ENCODE measurements at regions not wholly inside any gene's neighbourhood (a gene's known extent, or its start where the extent isn't known, plus 50 kb on each side); places are given as distances from the start of the nearest gene placed in this dataset.

DNA sequence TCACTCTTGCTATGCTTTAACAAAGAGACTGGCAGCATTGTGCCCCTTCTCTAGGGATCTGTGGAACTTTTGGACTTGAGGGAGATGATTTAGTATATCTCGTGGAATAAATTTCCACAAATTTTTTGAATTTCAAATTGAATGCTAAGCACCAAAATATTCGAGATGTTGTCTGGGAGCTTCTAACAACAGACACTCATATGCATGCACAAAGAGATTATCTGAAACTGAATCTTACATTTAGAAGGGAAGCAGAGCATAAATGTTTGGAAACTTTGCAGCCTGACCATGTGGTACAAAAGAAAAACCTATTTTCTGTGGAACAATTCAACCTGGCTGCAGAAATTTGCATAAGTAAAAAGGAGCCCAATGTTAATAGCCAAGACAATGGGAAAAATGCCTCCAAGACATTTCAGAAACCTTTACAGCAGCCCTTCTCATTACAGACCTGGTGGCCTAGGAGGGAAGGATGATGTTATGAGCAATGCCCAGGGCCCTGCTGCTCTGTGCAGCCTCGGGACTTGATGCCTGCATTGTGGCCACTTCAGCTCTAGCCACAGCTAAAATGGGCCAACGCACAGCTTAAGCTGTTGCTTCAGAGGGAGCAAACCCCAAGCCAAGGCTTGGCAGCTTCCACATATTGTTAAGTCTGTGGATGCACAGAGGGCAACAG is 285.8 kb upstream of the FAM174A start:
- no peak for TF ChIP-seq CTCF (IDR thresholded peaks at IDR 0.05)
- peaks cover 2% of the 10 kb centered on the region for H3K9me3 Mint-ChIP-seq
- ChIA-PET CTCF (no interaction called here), POLR2A (no interaction called here)
- no peak overlapping the region for H3K27ac Mint-ChIP-seq
- H3K4me3 Mint-ChIP-seq: no peak overlapping the region
- no peaks in the 10 kb centered on the region for H3K27me3 Mint-ChIP-seq
- intact Hi-C loops (cut with micrococcal nuclease): no loop called here
- ATAC-seq (no peak), DNase-seq (no peak)
- H3K36me3 Mint-ChIP-seq (ENCODE audit: low read depth): no peaks in the 10 kb centered on the region
- H3K4me1 Mint-ChIP-seq (ENCODE audit: low read depth): no peaks in the 10 kb centered on the region

DNA sequence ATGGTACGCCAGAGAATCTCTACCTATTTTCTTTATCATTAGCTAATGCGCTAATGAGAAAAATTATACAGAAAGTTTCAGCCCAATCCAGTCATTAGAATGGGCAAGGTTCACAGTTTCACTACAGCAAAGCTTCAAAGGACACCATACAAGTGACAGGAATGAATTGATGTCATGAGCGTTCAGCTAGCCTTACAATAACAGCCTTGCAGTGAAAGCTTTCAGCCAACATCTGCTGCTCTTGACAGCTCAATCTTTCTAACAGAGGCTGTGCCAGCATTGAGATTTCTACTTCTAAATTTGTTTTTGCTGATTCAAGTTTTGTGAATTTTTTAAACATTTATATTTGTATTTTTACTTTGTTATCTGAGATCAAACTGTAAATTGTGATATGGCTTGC is 302.4 kb upstream of the FAM174A start:
- TF ChIP-seq CTCF (IDR thresholded peaks at IDR 0.05): no peak
- no peak for ATAC-seq
- no peak overlapping the region for H3K27ac Mint-ChIP-seq
- CTCF ChIA-PET: no interaction called here
- no peaks in the 10 kb centered on the region for H3K27me3 Mint-ChIP-seq
- intact Hi-C loops (cut with micrococcal nuclease): no loop called here
- H3K9me3 Mint-ChIP-seq: no peaks in the 10 kb centered on the region
- H3K36me3 Mint-ChIP-seq (ENCODE audit: low read depth): no peaks in the 10 kb centered on the region
- H3K4me1 Mint-ChIP-seq (ENCODE audit: low read depth): no peaks in the 10 kb centered on the region
- POLR2A ChIA-PET: no interaction called here
- no peak overlapping the region for H3K4me3 Mint-ChIP-seq
- no peak for DNase-seq

GRCh38 chr5:100188778-100189177 is 346.4 kb upstream of the FAM174A start:
- ATAC-seq: no peak
- no peak for TF ChIP-seq CTCF (IDR thresholded peaks at IDR 0.05)
- CTCF ChIA-PET: no interaction called here

DNA sequence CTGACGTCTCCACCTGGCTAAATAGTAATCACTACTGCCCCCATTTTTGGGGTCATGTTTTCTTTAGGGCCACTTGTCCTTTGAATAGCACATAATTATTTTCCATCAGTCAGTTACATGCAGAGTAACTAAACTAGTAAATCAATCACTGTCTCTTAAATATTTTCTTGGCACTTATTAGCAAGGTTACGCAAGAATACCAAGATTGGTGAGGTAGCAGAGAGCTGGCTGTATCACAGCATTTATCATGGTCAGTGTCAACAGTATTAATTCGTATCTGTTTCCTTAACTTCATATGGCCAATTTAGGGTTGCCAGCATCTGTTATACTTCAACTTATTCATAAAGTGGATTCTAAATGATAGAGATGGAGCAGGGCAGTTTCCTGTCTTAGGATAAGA is 346.8 kb upstream of the FAM174A start:
- Mint-ChIP-seq H3K36me3 (ENCODE audit: low read depth) (no peaks in the 10 kb centered on the region), H3K27me3 (no peaks in the 10 kb centered on the region), H3K4me1 (ENCODE audit: low read depth) (no peaks in the 10 kb centered on the region), H3K27ac (no peak overlapping the region), H3K9me3 (peaks cover 2% of the 10 kb centered on the region), H3K4me3 (no peak overlapping the region)
- DNase-seq: no peak
- ChIA-PET CTCF (no interaction called here), POLR2A (no interaction called here)
- ATAC-seq: no peak
- no peak for TF ChIP-seq CTCF (IDR thresholded peaks at IDR 0.05)
- intact Hi-C loops (cut with micrococcal nuclease): no loop called here

More at GRCh38 chr5:100188778-100189177, 346.4 kb upstream of the FAM174A start:
- intact Hi-C loops (cut with micrococcal nuclease): no loop called here
- Mint-ChIP-seq H3K4me1 (ENCODE audit: low read depth) (no peaks in the 10 kb centered on the region), H3K4me3 (no peak overlapping the region), H3K9me3 (peaks cover 2% of the 10 kb centered on the region), H3K27me3 (no peaks in the 10 kb centered on the region), H3K27ac (no peak overlapping the region), H3K36me3 (ENCODE audit: low read depth) (no peaks in the 10 kb centered on the region)
- DNase-seq: no peak
- POLR2A ChIA-PET: no interaction called here

GRCh38 chr5:100186181-100186580 is 349.0 kb upstream of the FAM174A start:
- ATAC-seq (no peak), DNase-seq (no peak)
- H3K27me3 Mint-ChIP-seq: no peaks in the 10 kb centered on the region
- ChIA-PET CTCF (no interaction called here), POLR2A (no interaction called here)
- no peak overlapping the region for H3K4me3 Mint-ChIP-seq
- H3K4me1 Mint-ChIP-seq (ENCODE audit: low read depth): no peaks in the 10 kb centered on the region
- H3K27ac Mint-ChIP-seq: no peak overlapping the region
- no peaks in the 10 kb centered on the region for H3K36me3 Mint-ChIP-seq (ENCODE audit: low read depth)
- intact Hi-C loops (cut with micrococcal nuclease): no loop called here
- H3K9me3 Mint-ChIP-seq: peaks cover 2% of the 10 kb centered on the region
- TF ChIP-seq CTCF (IDR thresholded peaks at IDR 0.05): no peak

All from activated CD8-positive, alpha-beta T cell treated with anti-CD3 and anti-CD28 coated beads for 36 hours (primary cell).